ENCODE measurements at regions not wholly inside any gene's neighbourhood (a gene's known extent, or its start where the extent isn't known, plus 50 kb on each side); places are given as distances from the start of the nearest gene placed in this dataset.

DNA sequence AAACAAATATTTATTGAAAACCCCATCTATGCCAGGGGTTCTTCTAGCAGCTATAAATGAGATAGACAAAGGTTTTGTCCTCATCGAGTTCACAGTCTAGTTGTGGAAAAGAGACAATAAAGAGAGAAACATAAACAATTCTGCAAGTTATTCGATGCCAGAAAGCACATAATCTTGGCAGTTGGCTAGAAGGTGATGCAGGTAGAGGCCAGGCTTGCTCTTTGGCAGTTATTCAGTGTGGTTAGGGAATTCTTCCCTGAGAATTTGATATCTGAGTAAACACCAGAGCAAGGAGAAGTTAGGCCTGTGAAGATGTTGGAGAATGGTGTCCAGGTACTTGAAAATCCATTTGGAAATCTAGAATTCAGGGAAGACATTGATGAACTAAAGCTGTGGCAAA, 547.4 kb downstream of the SLC4A3 start:
- DNase-seq, result no peak
- TF ChIP-seq EP300 (IDR thresholded peaks at IDR 0.05), result no peak
- no peak for TF ChIP-seq CTCF (IDR thresholded peaks at IDR 0.05)
- TF ChIP-seq POLR2AphosphoS5 (IDR thresholded peaks at IDR 0.05), result no peak
- TF ChIP-seq POLR2A (IDR thresholded peaks at IDR 0.05), result no peak
- H3K4me1 ChIP-seq, result no peaks in the 10 kb centered on the region
- no peaks in the 10 kb centered on the region for H3K9me3 ChIP-seq
- no peak overlapping the region for H3K4me3 ChIP-seq
- WGBS, 5 donors, result 34 to 79% (median 61%) methylated on average over 2 of the region's 2 CpGs
- no peak overlapping the region for H3K27ac ChIP-seq
- intact Hi-C loops (cut with DNase I; ENCODE audit: low total_unique reads), result no loop called here
- H3K36me3 ChIP-seq, result no peaks in the 10 kb centered on the region
- H3K27me3 ChIP-seq, result no peaks in the 10 kb centered on the region

DNA sequence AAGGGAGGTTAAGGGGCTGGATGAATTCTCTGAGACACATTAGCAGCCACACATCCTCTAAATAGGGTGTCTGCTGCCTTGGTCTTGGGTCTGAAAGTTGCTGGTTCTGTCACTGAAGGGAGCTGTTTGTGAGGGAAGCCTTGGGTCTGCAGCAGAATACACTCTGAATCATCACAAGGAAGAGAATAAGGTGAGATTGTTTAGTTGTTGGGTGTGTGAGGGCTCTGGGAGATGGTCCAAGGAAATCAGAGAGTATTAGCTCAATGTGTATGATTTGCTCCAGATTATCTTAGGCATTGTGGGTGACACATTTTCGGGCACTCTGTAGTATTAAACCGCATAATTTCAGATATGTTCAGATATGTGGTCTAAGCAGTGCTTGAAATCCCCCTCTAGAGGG, 548.5 kb downstream of the SLC4A3 start:
- no peak for DNase-seq
- no peaks in the 10 kb centered on the region for H3K4me1 ChIP-seq
- H3K4me3 ChIP-seq, result no peak overlapping the region
- 56 to 69% (median 67%) methylated on average over 2 of the region's 2 CpGs for WGBS, 5 donors
- H3K27me3 ChIP-seq, result no peaks in the 10 kb centered on the region
- no peaks in the 10 kb centered on the region for H3K36me3 ChIP-seq
- intact Hi-C loops (cut with DNase I; ENCODE audit: low total_unique reads), result no loop called here
- no peak for TF ChIP-seq CTCF (IDR thresholded peaks at IDR 0.05)
- no peak for TF ChIP-seq POLR2AphosphoS5 (IDR thresholded peaks at IDR 0.05)
- H3K27ac ChIP-seq, result no peak overlapping the region
- no peaks in the 10 kb centered on the region for H3K9me3 ChIP-seq

GRCh38 chr2:220178991-220179695, 551.7 kb downstream of the SLC4A3 start:
- 72 to 79% (median 75%) methylated on average over 6 of the region's 6 CpGs for WGBS, 5 donors

GRCh38 chr2:220181165-220181564, 553.7 kb downstream of the SLC4A3 start:
- no peak for DNase-seq
- TF ChIP-seq POLR2A (IDR thresholded peaks at IDR 0.05) (no peak), EP300 (IDR thresholded peaks at IDR 0.05) (no peak), POLR2AphosphoS5 (IDR thresholded peaks at IDR 0.05) (no peak), CTCF (IDR thresholded peaks at IDR 0.05) (no peak)
- Histone ChIP-seq H3K36me3 (no peaks in the 10 kb centered on the region), H3K4me1 (no peaks in the 10 kb centered on the region), H3K4me3 (no peak overlapping the region), H3K27me3 (no peaks in the 10 kb centered on the region), H3K9me3 (no peaks in the 10 kb centered on the region), H3K27ac (no peak overlapping the region)
- WGBS, 5 donors, result 88 to 93% (median 90%) methylated on average over 1 of the region's 1 CpG
- intact Hi-C loops (cut with DNase I; ENCODE audit: low total_unique reads), result no loop called here

More at GRCh38 chr2:220178991-220179695, 551.7 kb downstream of the SLC4A3 start:
- Histone ChIP-seq H3K9me3 (no peaks in the 10 kb centered on the region), H3K4me3 (no peak overlapping the region), H3K27me3 (no peaks in the 10 kb centered on the region), H3K4me1 (no peaks in the 10 kb centered on the region), H3K36me3 (no peaks in the 10 kb centered on the region), H3K27ac (no peak overlapping the region)
- intact Hi-C loops (cut with DNase I; ENCODE audit: low total_unique reads), result no loop called here
- DNase-seq, result no peak
- no peak for TF ChIP-seq POLR2AphosphoS5 (IDR thresholded peaks at IDR 0.05)
- TF ChIP-seq EP300 (IDR thresholded peaks at IDR 0.05), result no peak
- TF ChIP-seq POLR2A (IDR thresholded peaks at IDR 0.05), result no peak

DNA sequence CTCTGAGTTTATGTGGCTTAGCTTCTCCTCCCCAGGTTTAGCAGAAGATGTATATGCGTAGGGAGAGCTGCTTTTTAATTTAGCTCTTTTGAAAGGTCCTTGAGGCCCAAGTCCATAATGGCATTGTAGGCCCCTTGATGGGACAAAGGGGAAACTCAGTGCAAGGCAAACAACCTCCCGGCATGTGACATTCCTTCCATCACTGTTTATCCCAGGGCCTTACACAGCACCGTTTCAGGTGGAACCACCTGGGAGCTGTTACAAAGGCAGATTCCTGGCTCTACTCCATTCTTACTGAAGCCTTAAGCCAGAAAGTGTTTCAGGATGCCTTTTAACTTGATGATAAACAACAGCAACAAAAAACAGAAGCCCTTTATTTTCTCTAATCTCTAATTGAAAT, 555.4 kb downstream of the SLC4A3 start:
- no peak for DNase-seq
- no peaks in the 10 kb centered on the region for H3K4me1 ChIP-seq
- intact Hi-C loops (cut with DNase I; ENCODE audit: low total_unique reads), result no loop called here
- H3K36me3 ChIP-seq, result no peaks in the 10 kb centered on the region
- H3K9me3 ChIP-seq, result no peaks in the 10 kb centered on the region
- no peak for TF ChIP-seq EP300 (IDR thresholded peaks at IDR 0.05)
- WGBS, 5 donors, result 55 to 68% (median 61%) methylated on average over 3 of the region's 3 CpGs
- H3K27me3 ChIP-seq, result no peaks in the 10 kb centered on the region
- no peak overlapping the region for H3K27ac ChIP-seq
- H3K4me3 ChIP-seq, result no peak overlapping the region
